ENCODE measurements at regions not wholly inside any gene's neighbourhood (a gene's known extent, or its start where the extent isn't known, plus 50 kb on each side); places are given as distances from the start of the nearest gene placed in this dataset.

DNA sequence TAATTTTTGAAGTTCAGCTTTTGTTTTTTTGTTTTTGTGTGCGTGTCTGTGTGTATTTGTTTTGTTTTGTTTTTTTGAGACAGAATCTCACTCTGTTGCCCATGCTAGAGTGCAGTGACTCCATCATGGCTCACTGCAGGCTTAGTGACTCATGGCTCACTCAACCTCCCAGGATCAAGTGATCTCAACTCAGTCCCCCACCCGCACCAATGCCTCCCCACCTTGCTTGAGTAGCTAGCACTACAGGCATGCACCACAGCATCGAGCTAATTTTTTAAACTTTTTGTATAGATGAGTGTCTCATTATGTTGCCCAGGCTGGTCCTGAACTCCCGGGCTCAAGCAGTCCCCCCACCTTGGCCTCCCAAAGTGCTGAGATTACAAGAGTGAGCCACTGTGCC, 981.4 kb downstream of the BCL11B start:
- no peak for DNase-seq (ENCODE audit: low spot score)

DNA sequence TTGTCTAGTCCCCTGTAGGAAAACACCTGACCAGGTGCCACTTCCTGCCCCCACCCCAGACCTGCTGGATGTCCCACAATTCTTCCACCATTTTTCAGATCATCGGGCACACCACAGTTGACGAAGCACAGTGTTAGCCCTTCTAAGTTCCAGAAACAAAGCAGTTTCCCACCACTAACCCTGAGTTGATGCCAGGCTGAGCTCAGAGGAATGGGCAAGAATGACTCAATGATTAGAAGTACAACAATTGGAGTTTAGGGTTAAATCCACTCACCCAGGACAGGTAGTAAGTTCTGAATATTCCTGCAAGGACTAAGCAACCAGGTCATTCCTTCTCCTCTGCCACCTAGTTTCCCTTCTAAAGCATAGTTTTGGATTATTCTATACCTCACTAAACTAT, 979.8 kb downstream of the BCL11B start:
- no peak for DNase-seq (ENCODE audit: low spot score)

DNA sequence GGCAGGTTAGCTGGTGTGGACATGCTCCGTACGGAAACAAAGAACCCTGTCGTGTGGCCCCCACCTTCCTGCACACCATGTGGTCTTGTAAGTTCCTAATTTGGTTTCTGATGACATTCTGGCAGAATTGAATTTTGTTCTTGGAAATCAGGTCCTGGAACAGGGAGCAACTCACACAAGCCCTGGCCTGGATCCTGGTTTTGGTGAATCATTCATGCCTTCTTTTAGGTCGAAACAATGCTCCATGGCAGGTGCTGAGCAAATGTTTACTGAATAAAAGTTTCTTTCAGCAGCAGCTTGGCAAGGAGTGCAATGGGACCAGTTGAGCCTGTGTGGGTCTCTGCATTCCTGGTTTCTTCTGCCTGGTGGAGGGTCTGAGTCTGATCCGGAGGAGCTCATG, 978.4 kb downstream of the BCL11B start:
- no peak for DNase-seq (ENCODE audit: low spot score)

DNA sequence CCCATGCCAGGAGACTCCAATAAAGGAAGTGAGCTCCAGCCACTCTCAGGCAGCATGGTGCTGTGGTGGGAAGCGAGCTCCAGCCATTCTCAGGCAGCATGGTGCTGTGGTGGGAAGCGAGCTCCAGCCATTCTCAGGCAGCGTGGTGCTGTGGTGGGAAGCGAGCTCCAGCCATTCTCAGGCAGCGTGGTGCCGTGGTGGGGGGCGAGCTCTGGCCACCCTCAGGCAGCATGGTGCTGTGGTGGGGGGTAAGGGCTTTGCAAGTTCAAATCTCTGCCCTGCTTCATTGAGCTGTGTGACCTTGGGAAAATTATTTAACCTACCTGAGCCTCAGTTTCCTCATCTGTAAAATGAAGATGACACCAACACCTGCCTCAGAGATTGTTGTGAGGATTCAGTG, 975.1 kb downstream of the BCL11B start:
- no peak for DNase-seq (ENCODE audit: low spot score)

DNA sequence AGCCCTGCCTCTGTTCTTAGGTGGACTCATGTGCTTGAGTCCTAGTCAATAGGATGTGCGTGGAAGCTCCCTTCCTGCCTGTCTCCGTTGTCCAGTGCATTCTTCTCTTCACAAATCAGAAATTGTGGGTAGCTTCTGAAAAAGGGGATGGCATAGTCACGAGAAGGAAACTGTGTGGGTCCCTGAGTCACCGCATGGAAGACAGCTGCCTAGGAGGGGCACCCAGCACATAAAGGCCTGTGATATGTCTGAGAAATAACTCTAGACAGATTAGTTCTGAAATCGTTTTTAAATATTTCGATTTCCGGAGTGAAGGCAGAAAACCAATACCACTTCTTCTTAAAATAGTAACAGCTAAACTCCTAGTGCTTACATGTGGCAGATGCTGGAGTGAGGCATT, 974.4 kb downstream of the BCL11B start:
- DNase-seq (ENCODE audit: low spot score), result no peak

DNA sequence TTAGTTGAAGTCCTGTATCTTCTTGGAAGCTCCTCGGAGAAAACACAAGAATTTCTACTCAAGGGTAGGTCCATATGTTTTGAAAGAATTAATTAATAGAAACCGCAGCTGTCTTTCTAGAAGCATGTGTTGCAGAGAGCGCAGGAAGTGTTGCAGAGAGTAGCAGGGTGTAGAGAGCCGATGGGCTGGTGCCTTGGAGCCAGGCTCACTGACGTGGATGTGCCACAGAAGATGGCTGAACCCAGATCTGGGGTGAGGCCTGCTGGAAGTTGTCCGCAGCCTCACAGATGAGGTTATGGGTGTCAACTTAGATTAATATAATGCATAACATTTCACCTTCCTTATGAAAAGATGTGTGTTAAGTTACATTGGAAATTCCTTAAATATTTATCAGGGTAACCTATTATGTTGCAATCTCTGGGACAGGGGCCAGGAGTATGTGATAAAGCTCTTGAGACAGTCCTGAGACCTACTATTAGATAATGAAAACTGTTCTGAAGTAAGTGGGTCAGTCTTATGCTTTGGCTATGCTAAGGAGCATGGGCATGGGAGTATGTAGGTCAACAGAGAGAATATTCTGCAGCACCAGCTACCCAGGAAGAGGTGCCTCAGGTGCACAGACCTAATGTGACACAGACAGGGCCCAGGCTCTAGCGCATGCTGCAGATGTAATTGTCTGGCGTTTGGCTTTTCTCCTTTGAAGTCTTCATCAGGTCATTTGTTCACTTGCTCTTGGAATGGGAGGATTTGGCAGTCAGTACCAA, 973.3 kb downstream of the BCL11B start:
- DNase-seq (ENCODE audit: low spot score), result no peak

DNA sequence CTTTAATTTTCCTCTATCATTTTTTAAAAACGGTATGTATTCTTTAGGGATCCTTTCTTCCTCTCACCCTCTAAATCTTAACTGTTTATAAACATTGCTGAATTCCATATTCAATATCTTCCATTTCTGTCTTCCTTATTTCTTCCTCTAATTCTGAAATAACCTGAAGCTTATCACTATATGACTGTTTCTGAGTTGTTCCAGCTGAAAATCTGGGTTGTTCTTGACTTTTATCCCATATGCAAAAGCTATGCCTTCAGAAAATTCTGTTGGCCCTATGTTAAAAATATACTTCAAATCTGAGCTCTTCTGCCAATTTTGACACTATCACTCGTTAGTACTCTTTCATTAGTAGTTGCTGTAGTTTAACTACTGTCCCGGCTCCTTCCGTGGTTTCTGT, 970.3 kb downstream of the BCL11B start:
- no peak for DNase-seq (ENCODE audit: low spot score)

DNA sequence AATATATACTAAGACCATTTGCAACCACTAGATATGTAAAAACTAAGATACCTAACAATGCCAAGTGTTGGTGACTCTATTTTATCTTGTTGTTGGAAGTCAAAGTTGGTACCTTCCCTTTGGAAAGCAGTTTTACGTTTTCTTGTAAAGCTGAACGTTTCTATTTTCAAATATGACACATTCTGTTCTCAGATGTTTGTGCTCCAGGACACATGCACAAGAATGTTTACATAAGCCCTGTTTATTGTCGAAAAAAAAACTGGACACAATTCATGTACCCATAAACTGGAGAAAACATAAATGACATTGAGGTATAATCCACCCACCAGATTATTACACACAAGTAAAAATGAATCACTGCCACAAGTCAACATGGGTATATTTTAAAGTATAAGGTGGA, 967.4 kb downstream of the BCL11B start:
- DNase-seq (ENCODE audit: low spot score), result no peak

DNA sequence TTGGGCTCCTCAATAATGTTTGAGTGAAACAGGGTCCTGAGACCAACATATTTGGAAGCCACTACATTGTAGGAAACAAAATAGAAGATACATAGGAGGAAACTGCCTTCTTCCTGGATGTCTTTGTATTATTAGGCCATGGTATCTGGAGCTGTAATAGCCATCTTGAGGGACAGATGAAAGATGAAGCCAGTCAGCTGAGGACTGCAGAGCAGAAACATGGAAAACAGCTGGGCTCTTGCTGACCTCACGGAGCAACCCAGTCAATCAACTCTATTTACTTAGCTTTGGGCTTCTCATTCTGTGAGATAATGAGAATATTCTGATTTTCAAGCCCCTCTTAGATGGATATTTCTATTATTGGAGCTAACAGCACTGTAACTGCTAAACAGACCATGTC, 962.4 kb downstream of the BCL11B start:
- no peak for DNase-seq (ENCODE audit: low spot score)

DNA sequence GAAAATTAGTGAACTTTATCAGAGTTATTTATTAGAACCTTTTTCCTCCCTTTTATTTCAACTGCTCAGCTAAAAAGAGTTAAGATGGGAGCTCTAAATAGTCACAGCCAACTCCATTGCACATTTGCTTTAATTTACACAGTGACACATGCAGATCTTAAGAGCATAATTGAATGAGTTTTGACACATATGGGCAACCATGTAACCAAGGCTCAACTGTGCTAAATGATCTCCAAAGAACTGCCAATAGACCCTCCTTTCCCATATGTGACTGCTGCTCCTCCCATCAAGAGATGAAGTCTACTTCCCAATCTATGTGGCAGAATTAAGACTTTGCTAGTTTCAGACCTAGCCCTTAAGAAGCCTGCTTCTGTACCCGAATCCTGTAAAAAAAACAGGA, 960.0 kb downstream of the BCL11B start:
- DNase-seq (ENCODE audit: low spot score), result no peak

DNA sequence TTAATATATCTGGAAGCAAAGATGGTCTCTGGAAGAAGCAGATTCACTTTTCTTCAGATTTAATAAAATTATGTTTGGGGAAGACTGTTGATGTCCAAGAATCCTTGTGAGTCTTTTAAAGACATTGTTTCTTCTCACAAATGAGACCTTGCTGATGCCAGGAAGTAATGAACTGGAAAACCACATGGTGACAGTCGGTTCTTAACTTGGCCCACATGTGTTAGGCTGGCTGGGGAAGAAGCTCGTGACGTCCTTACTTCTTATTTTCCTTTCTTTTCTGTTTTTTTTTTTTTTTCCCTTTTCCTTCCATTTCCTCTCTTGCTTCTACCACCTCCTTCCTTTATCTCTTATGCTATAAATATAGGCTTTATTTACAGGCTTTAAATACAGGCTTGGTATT, 950.2 kb downstream of the BCL11B start:
- no peak for DNase-seq (ENCODE audit: low spot score)

DNA sequence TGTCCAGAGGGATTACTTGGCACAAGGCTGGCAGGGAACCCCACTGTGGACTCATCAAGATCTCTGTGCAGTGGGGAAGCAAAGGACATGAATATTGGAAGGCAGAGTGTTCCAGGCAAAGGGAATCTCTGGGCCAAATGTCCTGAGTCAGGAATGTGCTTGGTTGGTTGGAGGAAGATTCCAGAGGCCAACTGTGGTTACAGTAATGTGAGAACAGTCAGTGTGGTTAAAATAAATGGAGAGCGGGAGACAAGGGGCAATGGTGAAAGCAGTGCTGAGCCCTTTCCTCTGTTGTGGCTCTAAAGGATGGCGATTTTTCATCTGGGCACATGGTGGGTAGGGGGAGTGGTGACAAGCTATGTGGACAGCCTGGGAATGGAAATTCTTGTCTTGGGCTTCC, 948.2 kb downstream of the BCL11B start:
- no peak for DNase-seq (ENCODE audit: low spot score)

DNA sequence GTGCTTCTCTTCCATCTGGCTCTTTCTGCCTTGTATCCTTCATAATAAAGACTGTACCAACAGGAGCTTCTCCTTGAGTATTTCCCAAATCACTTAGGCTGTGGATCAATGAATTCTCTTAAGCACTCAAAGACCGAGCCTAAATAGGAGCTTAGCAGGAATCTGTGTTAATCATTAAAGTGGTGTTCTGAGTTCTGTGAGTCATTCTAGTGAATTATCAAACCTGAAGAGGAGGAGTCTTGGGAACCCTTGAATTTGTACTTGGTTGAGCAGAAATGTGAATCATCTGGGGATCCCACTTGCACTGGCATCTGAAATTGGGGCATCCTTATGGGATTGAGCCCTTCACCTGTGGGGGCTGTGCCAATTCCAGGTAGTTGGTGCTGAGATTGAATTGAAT, 946.2 kb downstream of the BCL11B start:
- DNase-seq (ENCODE audit: low spot score), result no peak

DNA sequence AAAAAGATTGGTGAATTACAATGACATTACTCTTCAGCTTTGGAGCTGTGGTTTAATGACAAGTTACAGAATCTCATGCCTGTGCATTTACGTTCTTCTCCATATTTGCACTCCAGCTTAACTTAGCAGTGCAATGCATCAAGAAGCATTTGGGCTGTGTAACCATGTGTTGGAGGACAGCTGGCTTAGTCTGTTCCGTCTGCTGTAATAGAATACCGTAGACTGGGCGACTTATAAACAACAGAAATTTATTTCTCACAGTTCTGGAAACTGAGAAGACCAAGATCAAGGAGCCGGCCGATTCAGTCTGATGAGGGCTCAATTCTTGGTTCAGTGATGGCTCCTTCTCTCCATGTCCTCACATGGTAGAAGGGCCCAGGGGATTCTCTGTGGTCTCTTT, 943.5 kb downstream of the BCL11B start:
- DNase-seq (ENCODE audit: low spot score), result no peak

DNA sequence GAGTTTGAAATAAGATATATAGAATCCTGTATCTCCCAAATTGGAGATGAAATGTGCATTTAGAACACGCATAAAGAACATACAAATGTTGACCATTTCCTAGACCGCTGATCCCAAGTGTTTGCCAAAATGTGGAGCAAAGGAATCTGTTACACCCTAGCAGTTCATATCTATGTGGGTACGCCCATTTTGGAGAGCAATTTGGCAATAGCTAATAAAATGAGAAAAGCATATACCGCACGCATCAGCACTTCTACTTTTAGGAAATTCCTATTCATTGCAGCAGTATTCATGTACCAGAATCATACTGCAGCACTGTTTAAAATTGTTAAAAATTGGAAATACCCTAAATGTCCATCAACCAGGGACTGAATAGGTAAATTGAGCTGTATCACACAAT, 937.8 kb downstream of the BCL11B start:
- DNase-seq (ENCODE audit: low spot score), result no peak

DNA sequence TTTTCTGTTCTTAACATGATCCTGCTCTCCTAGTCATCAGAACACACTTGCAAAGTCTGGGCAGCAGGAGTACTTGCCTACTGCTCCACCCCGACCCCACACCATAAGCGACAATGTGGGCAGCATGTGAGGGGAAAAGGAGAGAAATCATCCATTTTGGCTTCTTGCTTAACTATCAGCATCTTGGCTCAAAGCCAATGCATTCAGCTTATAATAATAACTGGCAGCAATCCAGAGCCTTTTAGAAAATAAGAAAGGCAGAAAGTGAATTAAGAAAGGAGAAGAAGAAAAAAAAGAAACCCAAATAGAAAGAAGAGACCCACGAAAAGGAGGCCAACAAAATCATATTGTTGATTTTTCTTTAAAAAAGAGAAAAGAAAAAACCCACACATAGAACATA, 930.8 kb downstream of the BCL11B start:
- no peak for DNase-seq (ENCODE audit: low spot score)

DNA sequence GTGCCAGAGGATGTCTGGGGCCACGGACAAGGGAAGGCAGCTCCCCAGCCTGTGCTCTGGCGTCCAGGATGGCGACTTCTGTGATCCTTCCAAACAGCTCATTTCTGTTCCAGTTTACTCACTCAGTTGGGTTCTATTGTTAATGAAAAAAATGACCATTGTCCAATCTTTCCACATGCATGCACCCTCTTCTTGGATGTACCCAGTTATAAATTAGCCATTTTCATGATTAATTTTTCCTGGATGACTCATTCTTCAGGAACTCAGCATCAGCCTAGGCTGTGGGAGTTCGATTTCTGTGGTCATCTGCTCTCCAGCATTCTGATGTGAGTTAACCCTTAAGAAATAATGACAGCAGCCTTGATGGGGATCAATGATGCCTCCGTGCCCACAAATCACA, 926.8 kb downstream of the BCL11B start:
- DNase-seq (ENCODE audit: low spot score), result no peak

DNA sequence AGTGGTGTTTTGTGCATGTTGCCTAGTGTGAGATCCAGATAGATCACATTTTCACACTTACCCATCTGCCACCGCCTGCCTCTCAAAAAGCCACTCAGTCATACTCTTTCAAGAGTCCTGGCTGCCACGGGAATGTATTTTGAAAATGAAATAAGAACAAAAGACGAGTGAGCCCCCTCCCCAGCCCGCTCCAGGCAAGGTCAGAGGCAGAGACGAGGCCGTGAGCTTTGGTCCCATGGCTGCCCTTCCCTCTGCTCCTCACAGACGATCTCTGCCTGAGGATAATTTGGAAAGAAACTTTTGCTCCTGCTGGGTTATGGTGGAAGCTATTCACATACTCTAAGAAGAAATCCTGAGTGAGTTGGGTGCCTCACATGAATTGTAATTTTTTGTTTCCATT, 924.3 kb downstream of the BCL11B start:
- DNase-seq (ENCODE audit: low spot score), result no peak

DNA sequence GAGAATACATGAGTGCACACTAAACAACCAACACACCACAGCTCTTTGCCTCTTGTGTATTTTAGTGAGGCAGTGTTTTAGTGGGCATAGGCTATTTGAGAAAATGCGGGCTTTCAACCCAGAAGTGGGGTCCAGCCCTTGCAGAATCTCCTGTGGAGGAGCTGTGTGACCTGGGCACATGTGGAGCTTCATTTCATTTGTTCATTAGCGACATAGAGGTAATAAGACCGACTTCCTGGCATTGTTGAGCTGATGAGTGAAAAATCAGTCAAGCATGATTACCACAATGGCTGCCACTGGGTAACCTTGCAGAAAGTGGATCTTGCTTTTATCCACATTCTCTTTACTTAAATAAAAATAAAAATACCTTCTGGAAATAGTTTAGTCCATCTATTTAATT, 923.5 kb downstream of the BCL11B start:
- DNase-seq (ENCODE audit: low spot score), result no peak

DNA sequence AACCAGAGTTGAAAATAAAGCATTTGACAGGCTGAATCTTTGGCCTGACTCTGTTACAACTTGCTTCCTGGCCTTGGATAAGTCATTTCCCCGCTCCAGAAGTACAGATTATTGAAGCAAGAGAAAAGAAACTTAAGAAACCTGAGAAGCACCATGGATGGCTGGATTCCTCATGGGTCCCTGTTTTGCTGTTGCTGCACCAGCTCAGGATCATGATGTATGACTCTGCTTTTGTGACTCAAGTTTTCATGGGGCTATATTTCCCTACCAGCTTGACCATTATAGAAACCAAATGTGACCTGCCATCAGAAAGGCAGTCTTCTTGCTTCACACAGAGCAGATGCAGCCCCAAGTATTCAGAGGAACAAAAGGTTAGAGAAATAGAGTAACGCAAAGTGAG, 921.8 kb downstream of the BCL11B start:
- no peak for DNase-seq (ENCODE audit: low spot score)

DNA sequence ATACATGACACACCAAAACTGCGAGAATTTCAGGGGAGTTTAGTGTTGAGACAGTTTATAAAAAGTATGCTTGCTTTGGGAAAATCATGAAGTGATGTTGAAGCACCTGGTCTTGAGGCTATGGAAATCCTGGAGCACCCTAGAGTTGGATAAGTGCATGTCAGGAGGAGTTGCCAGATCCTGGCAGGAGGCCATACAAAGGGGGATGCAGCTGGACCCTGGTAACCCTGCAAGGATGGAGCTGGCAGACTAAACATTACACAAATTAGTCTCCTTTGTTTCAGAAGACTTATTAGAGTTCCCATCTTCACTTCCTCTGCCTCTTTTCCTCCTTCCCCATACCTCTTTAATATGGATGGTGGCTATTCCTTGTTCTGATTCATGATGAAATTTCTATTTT, 907.0 kb downstream of the BCL11B start:
- no peak for DNase-seq (ENCODE audit: low spot score)

DNA sequence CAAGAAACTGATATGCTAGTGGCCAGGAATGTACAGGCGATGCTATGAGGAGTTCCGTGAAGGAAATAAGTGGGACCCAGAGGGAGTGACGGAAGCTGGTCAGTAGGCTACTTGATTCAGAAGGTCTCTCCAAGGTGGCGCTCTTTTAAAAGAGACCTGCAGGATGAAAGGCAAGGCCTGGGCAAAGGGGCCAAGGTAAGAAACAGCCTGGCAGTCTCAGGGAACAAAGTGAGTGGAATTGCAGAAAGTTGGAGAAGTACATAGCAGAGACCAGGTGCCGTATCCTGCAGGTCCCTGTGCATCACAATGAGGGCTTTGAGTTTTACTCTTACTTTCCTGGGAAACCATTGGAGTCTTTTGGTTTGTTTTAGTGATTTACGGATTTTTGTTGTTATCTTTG, 905.6 kb downstream of the BCL11B start:
- no peak for DNase-seq (ENCODE audit: low spot score)

DNA sequence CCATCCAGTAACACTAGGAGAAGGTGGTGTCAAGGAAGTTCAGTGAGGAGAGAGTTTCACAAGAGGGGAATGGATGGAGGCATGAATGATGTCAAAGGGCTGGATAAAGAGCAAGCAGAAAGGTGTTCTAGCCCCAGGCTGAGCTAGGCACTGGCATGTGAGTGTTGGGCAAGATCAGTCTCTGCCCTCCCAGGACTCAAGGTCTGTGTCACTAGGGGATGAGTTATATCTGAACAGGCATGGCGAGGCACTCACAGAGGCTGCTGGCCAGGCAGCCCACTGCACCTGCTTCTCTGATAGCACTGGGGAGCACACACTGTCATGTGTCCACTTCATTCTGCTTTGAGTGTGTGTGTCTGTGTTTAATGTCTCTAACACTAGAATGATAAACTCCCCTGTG, 903.8 kb downstream of the BCL11B start:
- no peak for DNase-seq (ENCODE audit: low spot score)

DNA sequence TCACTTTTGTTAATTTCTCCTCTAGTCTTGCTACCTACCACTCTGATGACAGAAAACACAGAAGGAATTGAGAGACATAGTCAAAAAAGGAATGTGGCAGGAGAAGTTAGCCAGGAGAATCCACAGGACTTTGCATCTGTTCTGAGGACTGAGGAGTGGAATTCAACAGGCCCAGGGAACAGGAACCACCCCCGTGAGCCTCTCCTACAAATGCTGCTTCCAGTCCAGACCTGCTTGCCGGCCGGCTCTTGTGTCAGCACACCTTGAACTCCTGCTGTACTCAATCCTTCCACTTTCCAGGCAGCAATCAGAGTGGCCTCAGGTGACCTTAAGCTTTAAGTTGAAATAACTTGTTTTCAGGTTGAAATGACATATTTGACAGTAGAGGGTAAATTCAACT, 903.1 kb downstream of the BCL11B start:
- no peak for DNase-seq (ENCODE audit: low spot score)

DNA sequence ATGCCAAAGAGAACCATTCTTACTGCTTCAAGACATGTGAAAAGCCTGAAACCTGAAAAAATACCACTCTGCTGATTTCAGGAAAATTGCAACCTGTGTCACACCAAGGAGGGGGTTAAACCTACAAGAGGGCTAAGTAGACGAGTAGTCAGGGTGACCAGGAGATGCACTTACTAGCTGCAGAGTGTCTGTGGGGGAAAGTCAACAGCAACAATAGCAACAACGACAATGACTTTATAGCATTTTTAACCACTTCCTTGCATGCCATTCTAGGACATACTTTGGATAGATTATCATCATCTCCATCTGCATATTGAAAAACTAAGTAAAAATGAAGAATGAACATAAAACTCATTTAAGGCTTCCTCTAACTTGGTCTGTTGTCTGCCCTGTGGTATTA, 902.7 kb downstream of the BCL11B start:
- no peak for DNase-seq (ENCODE audit: low spot score)

All from CD4-positive, alpha-beta T cell treated with Interleukin-15 for 4 hours (primary cell).